Right cardiac atrium (tissue), 5 donors: ENCODE measurements at regions not wholly inside any gene's neighbourhood (a gene's known extent, or its start where the extent isn't known, plus 50 kb on each side); places are given as distances from the start of the nearest gene placed in this dataset.
A peak's percentile ranks its signal among the peaks of the same experiment; 100 is the strongest.

Source experiments
- ATAC-seq, 2 donors: fragments of 200-7000 bp; cut with Tn5 transposase; one replicate each; pipeline versions ENCODE4 v1.8.0 to v1.9.1; 2020; ENCODE audit warnings: moderate library complexity in 2 of 2, mild to moderate bottlenecking in 1 of 2
- DNase-seq, 3 donors: peaks; one replicate each; pipeline ENCODE4 v3.0.0-alpha.2; 2020
- H3K27ac ChIP-seq: one replicate; pipeline ENCODE4 v1.5.1; 2013; ENCODE audit warnings: mild to moderate bottlenecking, low read length, control low read depth, moderate library complexity
- H3K27me3 ChIP-seq: one replicate; pipeline ENCODE4 v1.6.1; 2013; ENCODE audit not compliant: control insufficient read depth, insufficient read depth
- H3K4me1 ChIP-seq: one replicate; pipeline ENCODE4 v1.6.1; 2013; ENCODE audit warnings: low read length; ENCODE audit not compliant: control insufficient read depth, insufficient read depth
- H3K4me3 ChIP-seq: one replicate; pipeline ENCODE4 v1.5.1; 2013; ENCODE audit warnings: low read length, control low read depth
- H3K9me3 ChIP-seq: one replicate; pipeline ENCODE4 v1.6.1; 2013; ENCODE audit warnings: low read length; ENCODE audit not compliant: control insufficient read depth
- WGBS: extraction: QIAGEN DNeasy Blood & Tissue Kit; methylation state at CpG from one replicate; pipeline ENCODE4 v1.1.7; 2013; 5-methylcytosine and 5-hydroxymethylcytosine counted together
- intact Hi-C, 4 donors: fragments of 100-400 bp; cut with DNase I; formaldehyde crosslinking; loops; one replicate each; pipeline versions ENCODE4 v1.11.0 to v1.14.0; 2022 to 2023
- donor health status: healthy with polysubstance abuse.
- donor health status: DM: no; HTN: yes; CAD: no.
- donor health status: DM: no; HTN: no; CAD: no.
- donor health status: DM: no; HTN: yes; CAD: no; lungs with severe emphysema.
- donor health status: DM: yes; HTN: yes; CAD: no.

DNA sequence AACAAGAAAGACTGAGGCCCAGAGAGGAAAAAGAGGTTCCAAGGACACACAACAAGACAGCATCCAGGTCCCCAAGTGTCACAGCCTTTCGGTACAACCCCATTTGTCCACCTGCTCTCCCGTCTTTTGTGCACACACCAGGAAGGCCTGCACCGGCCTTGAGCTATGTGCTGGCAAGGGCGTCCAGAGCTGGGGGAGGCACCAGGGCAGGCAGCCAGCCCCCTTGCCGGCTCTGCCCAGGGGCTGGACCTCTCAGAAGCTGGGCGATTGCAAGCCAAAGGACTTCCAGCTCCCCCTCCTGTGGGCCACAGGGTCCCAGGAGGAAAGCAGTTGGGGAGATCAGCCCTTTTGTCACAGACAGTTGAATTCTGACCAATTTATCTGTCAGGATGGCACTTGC is 210.5 kb downstream of the MN1 start:
- H3K4me1 ChIP-seq = no peaks in the 10 kb centered on the region
- no peaks in the 10 kb centered on the region for H3K27me3 ChIP-seq
- intact Hi-C loops = no loop called here
- no peak overlapping the region for H3K27ac ChIP-seq
- H3K9me3 ChIP-seq = no peaks in the 10 kb centered on the region
- 24% methylated on average over 6 of the region's 6 CpGs for WGBS
- DNase-seq (peak; percentile 33 to 76 (median 59)), ATAC-seq (peak; percentile 62 to 64)
- no peak overlapping the region for H3K4me3 ChIP-seq

- DNase-seq = no peak
- no peak for ATAC-seq
- no peaks in the 10 kb centered on the region for H3K9me3 ChIP-seq
- WGBS = 89% methylated on average over 2 of the region's 2 CpGs
- intact Hi-C loops = no loop called here
- no peak overlapping the region for H3K4me3 ChIP-seq
- H3K27me3 ChIP-seq = no peaks in the 10 kb centered on the region
- H3K27ac ChIP-seq = no peak overlapping the region
- no peaks in the 10 kb centered on the region for H3K4me1 ChIP-seq
These were observed 208.2 kb downstream of the MN1 start for GRCh38 chr22:27593378-27593777.

DNA sequence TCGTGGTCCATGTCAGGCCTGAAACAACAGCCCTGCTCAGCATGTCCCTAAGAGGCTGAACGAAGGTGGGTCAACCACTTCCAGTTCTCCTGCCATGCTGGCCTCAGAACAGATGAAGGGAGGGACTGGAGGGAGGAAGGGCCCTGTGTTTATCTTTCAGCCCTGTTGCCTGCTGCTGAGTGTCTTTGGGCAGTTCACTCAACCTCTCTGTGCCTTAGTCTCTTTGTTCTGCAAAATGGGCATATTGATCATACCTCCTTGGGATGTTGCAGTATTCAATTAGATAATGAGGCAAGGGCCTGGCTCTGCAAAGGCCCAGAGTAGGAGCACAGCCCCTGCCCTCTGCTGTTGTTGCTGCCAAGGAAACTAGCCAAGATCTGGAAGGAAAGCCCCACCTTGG is 207.5 kb downstream of the MN1 start:
- H3K27ac ChIP-seq = no peak overlapping the region
- ATAC-seq = no peak
- H3K27me3 ChIP-seq = no peaks in the 10 kb centered on the region
- no peak overlapping the region for H3K4me3 ChIP-seq
- H3K4me1 ChIP-seq = no peaks in the 10 kb centered on the region
- no peaks in the 10 kb centered on the region for H3K9me3 ChIP-seq
- no peak for DNase-seq
- WGBS = 79% methylated on average over 2 of the region's 2 CpGs
- intact Hi-C loops = no loop called here

GRCh38 chr22:27594474-27595134 is 207.0 kb downstream of the MN1 start:
- H3K27me3 ChIP-seq = no peaks in the 10 kb centered on the region
- H3K4me1 ChIP-seq = no peaks in the 10 kb centered on the region
- H3K27ac ChIP-seq = no peak overlapping the region
- intact Hi-C loops = no loop called here
- 84% methylated on average over 7 of the region's 7 CpGs for WGBS
- ATAC-seq (no peak), DNase-seq (no peak)
- no peaks in the 10 kb centered on the region for H3K9me3 ChIP-seq
- H3K4me3 ChIP-seq = no peak overlapping the region

DNA sequence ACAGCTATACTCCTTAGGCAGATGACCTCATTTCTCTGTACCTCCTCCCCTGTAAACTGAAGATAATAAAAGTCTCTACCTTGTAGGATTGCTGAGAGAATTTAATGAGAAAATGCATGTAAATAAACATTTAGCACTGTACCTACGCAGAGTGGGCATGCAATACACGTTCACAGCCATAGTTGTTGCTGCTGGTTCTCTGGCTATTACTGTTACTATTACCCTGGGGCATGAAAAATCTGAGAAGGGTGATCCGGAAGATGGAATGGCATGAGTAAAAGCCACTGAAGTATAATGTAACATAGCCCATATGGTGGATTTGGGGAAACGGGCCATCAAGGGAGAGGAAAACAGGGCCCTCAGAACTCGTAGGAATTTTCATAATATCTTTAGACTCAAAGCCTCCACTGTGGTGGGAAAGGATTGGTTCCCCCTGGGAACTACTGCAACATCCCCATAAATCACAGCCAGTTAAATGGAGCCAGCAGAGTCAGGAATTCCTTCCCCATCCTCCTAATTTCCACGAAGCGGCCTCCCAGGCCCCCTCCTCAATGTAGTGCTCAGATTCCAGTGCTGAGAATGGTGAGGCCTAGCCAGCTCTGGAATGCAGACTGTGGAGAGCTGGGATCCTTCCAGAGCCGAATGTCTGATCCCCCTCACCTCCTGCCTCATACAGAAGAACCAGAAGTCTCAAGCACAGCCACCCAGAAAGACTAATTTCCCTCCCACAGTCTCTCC is 205.3 kb downstream of the MN1 start:
- WGBS = 71% methylated on average over 8 of the region's 8 CpGs

GRCh38 chr22:27597703-27598444 is 203.7 kb downstream of the MN1 start:
- 87% methylated on average over 1 of the region's 1 CpG for WGBS
- no peaks in the 10 kb centered on the region for H3K4me1 ChIP-seq
- no peak overlapping the region for H3K27ac ChIP-seq
- intact Hi-C loops = no loop called here
- no peaks in the 10 kb centered on the region for H3K27me3 ChIP-seq
- no peaks in the 10 kb centered on the region for H3K9me3 ChIP-seq
- no peak overlapping the region for H3K4me3 ChIP-seq
- no peak for ATAC-seq
- no peak for DNase-seq

More for the DNA sequence above, 205.3 kb downstream of the MN1 start:
- no peaks in the 10 kb centered on the region for H3K27me3 ChIP-seq
- no peak for DNase-seq
- intact Hi-C loops = no loop called here
- no peaks in the 10 kb centered on the region for H3K9me3 ChIP-seq
- no peak for ATAC-seq
- no peak overlapping the region for H3K27ac ChIP-seq
- no peak overlapping the region for H3K4me3 ChIP-seq
- H3K4me1 ChIP-seq = no peaks in the 10 kb centered on the region

DNA sequence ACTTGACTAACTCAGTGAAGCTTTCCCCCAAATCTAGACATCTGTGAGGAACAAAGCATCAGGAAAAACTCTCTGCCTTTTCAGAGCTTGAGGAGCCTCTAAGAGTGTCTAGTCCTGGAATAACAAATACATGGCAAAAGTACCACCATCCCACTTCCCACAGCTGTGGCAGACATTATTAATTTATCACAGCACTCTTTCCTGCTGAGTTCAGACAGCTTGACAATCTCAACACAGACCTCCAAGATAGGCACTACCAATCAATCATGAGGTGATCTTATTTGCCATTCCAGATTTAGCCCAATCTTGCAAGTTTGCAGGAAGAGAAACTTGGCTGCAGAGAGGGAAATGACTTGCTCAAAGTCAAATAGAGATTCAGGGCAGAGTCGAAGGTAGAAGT is 202.8 kb downstream of the MN1 start:
- H3K27me3 ChIP-seq = no peaks in the 10 kb centered on the region
- H3K4me3 ChIP-seq = no peak overlapping the region
- H3K4me1 ChIP-seq = no peaks in the 10 kb centered on the region
- no peak overlapping the region for H3K27ac ChIP-seq
- no peaks in the 10 kb centered on the region for H3K9me3 ChIP-seq
- DNase-seq (no peak), ATAC-seq (no peak)
- 65% methylated on average over 1 of the region's 1 CpG for WGBS
- intact Hi-C loops = no loop called here

- H3K27me3 ChIP-seq = no peaks in the 10 kb centered on the region
- H3K4me3 ChIP-seq = no peak overlapping the region
- WGBS = 45% methylated on average over 9 of the region's 9 CpGs
- H3K9me3 ChIP-seq = no peaks in the 10 kb centered on the region
- DNase-seq = no peak
- H3K4me1 ChIP-seq = no peaks in the 10 kb centered on the region
- intact Hi-C loops = no loop called here
- peak; percentile 25 to 31 for ATAC-seq
- no peak overlapping the region for H3K27ac ChIP-seq
These were observed 200.4 kb downstream of the MN1 start for GRCh38 chr22:27601195-27601594.

- Histone ChIP-seq H3K27me3 (no peaks in the 10 kb centered on the region), H3K4me3 (no peak overlapping the region), H3K9me3 (no peaks in the 10 kb centered on the region), H3K27ac (no peak overlapping the region), H3K4me1 (no peaks in the 10 kb centered on the region)
- WGBS = 68% methylated on average over 6 of the region's 6 CpGs
- intact Hi-C loops = no loop called here
- ATAC-seq (no peak), DNase-seq (no peak)
These were observed 199.2 kb downstream of the MN1 start for GRCh38 chr22:27602390-27602789.

DNA sequence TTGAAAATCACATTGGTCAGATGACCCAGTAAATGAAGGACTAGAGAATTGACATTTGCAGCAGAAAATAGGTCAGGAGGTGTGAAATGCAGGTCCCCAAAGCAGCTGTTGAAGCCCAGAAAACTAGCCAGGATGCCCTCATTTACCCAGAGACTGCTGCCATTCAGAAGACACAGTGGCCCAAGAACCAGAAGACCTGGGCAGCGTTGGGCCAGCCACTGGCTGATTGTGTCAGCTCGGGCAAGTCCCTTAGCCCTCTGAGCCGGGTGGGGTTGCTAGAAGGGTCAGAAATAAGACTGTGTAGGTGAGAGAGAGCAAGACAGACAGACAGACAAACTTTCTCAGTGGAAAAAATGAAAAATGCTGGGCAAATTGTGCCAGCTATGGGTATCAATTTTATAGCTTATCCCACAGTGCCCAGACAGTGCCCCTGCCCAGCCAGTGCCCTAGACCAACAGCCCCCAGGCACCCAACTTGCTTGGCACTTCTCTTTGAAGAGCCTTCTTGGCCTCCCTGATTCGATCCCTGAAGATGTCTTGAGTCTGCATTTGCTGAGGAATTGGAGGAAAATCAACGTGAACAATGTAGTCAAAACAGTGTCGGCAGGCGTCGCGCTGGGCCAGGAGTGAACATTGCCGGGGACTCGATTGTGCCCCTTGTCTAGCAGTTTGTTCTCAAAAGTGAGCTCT is 198.3 kb downstream of the MN1 start:
- intact Hi-C loops = no loop called here
- Histone ChIP-seq H3K4me3 (no peak overlapping the region), H3K27ac (no peak overlapping the region), H3K27me3 (no peaks in the 10 kb centered on the region), H3K9me3 (no peaks in the 10 kb centered on the region), H3K4me1 (no peaks in the 10 kb centered on the region)
- DNase-seq = no peak
- ATAC-seq = no peak
- WGBS = 84% methylated on average over 11 of the region's 11 CpGs

DNA sequence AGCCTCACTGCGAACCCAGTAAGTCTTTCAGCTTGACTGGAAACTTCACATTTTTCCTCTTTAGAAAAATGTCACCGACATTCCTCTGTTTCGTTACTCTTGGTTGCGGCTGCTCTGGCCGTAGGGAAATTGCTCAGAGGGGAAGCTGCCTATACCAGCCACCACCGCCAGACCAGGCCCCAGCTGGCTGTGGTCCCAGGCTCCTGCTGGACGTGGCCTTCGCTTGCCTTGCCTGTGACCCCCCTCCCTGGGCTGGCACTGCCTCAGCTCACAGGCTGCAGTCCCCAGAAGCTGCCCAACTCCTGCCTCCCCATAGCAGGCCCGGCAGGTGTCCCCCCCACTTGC is 197.8 kb downstream of the MN1 start:
- DNase-seq (peak in 1 of 3 donors; percentile 60), ATAC-seq (peak in 1 of 2 donors; percentile 66)
- intact Hi-C loops = no loop called here

More for the DNA sequence above, 197.8 kb downstream of the MN1 start:
- no peaks in the 10 kb centered on the region for H3K27me3 ChIP-seq
- 64% methylated on average over 9 of the region's 9 CpGs for WGBS
- H3K4me1 ChIP-seq = no peaks in the 10 kb centered on the region
- no peak overlapping the region for H3K4me3 ChIP-seq
- H3K27ac ChIP-seq = no peak overlapping the region
- no peaks in the 10 kb centered on the region for H3K9me3 ChIP-seq
